ENCODE measurements at regions not wholly inside any gene's neighbourhood (a gene's known extent, or its start where the extent isn't known, plus 50 kb on each side); places are given as distances from the start of the nearest gene placed in this dataset.
"Not testable (repeated sequence)": the region's sequence is repeated elsewhere in the genome, so short reads cannot be mapped to it uniquely, and the experiment has no call there.

GRCh38 chr17:22304667-22305303, 612.5 kb downstream of the KCNJ18 start:
- TF ChIP-seq GATA1 (IDR thresholded peaks at IDR 0.05; ENCODE audit: low read depth, low read length) (no peak), POLR2A (IDR thresholded peaks at IDR 0.05; ENCODE audit: low read length) (no peak)
- no peak for DNase-seq

GRCh38 chr17:22305356-22306071, 613.2 kb downstream of the KCNJ18 start:
- DNase-seq = no peak
- TF ChIP-seq GATA1 (IDR thresholded peaks at IDR 0.05; ENCODE audit: low read depth, low read length) (no peak), POLR2A (IDR thresholded peaks at IDR 0.05; ENCODE audit: low read length) (no peak)

- DNase-seq = not testable (repeated sequence)
Measured at GRCh38 chr17:22310292-22310691, 618.0 kb downstream of the KCNJ18 start.

DNA sequence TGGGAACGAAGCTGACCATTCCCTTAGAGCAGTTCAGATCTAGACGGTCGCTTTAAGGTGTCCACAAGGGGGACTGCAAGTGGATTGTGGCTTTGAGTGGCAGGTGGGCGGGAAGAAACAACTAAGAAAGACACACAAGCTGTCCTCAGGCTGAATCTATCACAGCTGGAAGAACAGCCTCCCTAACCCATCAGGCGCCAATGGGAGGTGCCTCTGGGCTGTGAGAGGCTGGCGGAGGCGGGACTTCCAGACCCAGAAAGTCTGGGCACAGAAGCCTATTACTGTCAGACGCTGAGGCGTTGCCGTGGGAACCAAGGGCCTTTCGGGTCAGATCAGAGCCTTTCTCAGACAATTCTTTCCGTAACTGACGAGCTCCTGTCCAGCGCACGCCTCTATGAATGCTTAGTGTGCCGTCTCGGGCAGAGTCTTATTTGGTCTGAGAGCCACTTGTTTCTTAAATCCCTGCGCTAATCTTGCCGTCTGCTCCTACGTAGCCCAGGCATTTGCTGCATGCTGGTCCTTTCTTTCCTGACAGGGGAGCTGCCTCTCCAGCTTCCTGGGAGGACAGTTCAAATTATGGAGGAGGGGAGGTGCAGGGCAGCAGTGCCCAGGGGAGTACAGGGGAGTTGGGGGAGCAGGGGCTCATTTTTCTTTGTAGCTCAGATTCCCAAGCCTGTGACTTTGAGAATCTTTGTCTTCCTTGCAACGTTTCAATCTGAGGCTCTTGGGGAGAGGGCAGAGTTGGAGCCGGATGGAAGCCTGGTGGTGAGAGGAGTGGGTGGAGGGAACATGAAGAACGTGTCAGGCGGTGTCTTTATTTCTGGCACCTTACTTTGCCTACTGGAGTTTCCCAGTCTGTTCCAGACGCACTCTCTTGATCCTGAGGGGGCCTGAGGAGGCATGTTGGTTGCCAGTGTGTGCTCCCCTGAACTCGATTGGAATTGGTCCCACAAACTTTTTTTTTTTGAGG, 618.7 kb downstream of the KCNJ18 start:
- DNase-seq = no peak

DNA sequence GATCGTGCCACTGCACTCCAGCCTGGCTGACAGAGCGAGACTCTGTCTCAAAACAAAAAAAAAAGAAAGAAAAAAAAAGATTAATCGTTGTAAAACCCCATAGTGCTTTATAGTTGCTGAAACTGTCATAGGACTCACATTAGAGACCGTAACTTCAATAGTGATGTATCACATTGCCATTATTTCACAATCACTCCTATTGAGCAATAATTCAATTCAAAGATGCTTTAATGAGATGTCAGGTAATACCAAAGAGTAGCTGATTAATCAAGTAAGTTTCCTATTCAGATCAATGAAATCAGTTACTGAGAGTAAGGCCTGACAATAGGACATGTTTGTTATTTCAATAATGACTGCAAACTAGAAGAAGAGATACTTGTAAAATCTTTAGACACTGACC, 628.7 kb downstream of the KCNJ18 start:
- DNase-seq = not testable (repeated sequence)

More for the DNA sequence above, 618.7 kb downstream of the KCNJ18 start:
- TF ChIP-seq GATA1 (IDR thresholded peaks at IDR 0.05; ENCODE audit: low read depth, low read length) (no peak), POLR2A (IDR thresholded peaks at IDR 0.05; ENCODE audit: low read length) (no peak)

- not testable (repeated sequence) for DNase-seq
Measured at GRCh38 chr17:22322893-22323550, 630.7 kb downstream of the KCNJ18 start.

DNA sequence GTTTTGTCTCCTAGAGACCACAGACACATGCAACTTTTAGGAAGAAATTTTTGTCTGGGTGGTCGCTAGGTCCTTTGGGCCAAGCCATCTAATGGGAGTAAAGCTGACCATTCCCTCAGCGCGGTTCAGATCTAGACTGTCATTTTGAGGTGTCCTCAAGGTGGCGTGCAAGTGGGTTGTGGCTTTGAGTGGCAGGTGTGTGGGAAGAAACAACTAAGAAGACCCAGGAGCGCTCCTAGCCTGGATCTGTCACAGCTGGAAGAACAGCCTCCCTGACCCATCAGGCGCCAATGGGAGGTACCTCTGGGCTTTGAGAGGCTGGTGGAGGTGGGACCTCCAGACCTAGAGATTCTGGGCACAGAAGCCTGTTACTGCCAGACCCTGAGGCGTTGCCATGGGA, 645.1 kb downstream of the KCNJ18 start:
- no peak for TF ChIP-seq GATA1 (IDR thresholded peaks at IDR 0.05; ENCODE audit: low read depth, low read length)
- TF ChIP-seq POLR2A (IDR thresholded peaks at IDR 0.05; ENCODE audit: low read length) = no peak
- DNase-seq = no peak

- DNase-seq = not testable (repeated sequence)
Measured at GRCh38 chr17:22356603-22357002, 664.3 kb downstream of the KCNJ18 start.

- DNase-seq = not testable (repeated sequence)
Measured at GRCh38 chr17:22370988-22371387, 678.7 kb downstream of the KCNJ18 start.

DNA sequence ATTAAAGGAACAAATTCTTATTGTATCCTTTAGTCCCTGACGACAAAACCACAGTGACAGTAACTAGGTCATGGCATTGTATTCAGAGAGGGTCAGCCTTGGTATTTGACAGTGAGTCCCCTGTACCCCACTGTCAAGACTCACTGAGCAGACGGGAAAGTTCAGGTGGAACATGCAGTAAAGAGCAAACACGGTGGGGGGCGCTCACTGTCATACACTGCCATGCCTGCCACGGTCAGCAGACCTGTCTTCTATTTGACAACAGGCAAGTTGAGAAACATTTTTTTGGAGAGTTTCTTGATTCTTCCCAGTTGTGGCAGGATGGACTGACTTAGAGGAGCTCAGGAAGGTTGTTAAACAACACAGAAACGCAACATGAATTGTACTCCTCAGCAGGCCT, 681.6 kb downstream of the KCNJ18 start:
- no peak for DNase-seq
- TF ChIP-seq POLR2A (IDR thresholded peaks at IDR 0.05; ENCODE audit: low read length) (no peak), GATA1 (IDR thresholded peaks at IDR 0.05; ENCODE audit: low read depth, low read length) (no peak)

- no peak for DNase-seq
- TF ChIP-seq GATA1 (IDR thresholded peaks at IDR 0.05; ENCODE audit: low read depth, low read length) (no peak), POLR2A (IDR thresholded peaks at IDR 0.05; ENCODE audit: low read length) (no peak)
Measured at GRCh38 chr17:22374741-22375140, 682.4 kb downstream of the KCNJ18 start.

GRCh38 chr17:22376747-22377146, 684.4 kb downstream of the KCNJ18 start:
- DNase-seq = not testable (repeated sequence)

DNA sequence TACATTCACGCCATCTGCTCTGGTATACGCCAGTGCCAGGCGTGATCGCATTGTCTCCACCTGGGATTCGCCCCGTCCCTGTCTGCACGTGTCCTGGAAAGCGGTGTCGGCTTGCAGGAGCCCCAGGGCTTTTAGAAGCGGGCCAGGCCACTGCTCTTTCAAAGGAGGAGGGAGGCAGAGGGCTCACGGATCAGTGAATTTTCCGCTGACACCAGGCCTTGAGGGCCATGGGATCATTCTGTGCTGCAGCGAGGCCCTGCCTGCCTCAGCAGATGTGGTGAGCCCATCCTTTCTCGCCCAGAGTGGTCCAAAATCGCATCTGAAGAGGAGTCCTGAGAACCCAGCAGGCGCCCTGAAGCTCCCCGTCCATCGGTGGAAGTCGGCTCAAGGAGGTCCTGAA, 686.4 kb downstream of the KCNJ18 start:
- not testable (repeated sequence) for DNase-seq

DNA sequence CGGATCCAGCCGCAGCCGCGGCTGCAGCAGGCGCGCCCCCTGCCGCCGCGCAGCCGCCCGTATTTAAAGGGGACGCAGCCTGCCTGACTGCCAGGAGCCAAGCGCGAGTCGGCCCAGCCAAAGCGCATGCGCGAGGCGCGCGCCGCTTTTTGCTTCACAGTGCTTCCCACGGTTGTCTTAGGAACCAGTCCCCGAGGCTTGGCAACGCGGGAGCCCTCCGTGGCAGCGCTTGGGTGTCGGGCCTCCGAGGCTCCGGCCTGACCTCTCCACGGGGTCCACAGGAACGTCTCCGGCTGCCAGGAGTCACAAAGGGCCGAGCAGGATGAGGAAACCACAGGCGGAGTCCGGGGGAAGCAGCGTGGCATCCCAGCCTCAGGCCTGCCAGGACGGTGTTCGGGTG, 689.3 kb downstream of the KCNJ18 start:
- not testable (repeated sequence) for DNase-seq

GRCh38 chr17:22383772-22384460, 691.6 kb downstream of the KCNJ18 start:
- DNase-seq = not testable (repeated sequence)

- not testable (repeated sequence) for DNase-seq
Measured at GRCh38 chr17:22384461-22384800, 692.1 kb downstream of the KCNJ18 start.

DNA sequence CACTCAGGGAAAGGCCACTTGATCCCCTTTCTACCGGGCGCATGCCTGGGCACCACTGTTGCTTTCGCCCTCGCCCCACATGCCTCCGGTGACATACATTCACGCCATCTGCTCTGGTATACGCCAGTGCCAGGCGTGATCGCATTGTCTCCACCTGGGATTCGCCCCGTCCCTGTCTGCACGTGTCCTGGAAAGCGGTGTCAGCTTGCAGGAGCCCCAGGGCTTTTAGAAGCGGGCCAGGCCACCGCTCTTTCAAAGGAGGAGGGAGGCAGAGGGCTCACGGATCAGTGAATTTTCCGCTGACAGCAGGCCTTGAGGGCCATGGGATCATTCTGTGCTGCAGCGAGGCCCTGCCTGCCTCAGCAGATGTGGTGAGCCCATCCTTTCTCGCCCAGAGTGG, 706.1 kb downstream of the KCNJ18 start:
- not testable (repeated sequence) for DNase-seq

GRCh38 chr17:22399037-22399436, 706.7 kb downstream of the KCNJ18 start:
- DNase-seq = not testable (repeated sequence)

GRCh38 chr17:22405080-22405479, 712.8 kb downstream of the KCNJ18 start:
- DNase-seq = not testable (repeated sequence)
